Choroid plexus epithelial cell (primary cell): ENCODE measurements at regions not wholly inside any gene's neighbourhood (a gene's known extent, or its start where the extent isn't known, plus 50 kb on each side); places are given as distances from the start of the nearest gene placed in this dataset.
A peak's percentile ranks its signal among the peaks of the same experiment; 100 is the strongest.

Source experiments
- DNase-seq: peaks from one replicate; pipeline ENCODE4 v3.0.0-alpha.2; 2010; ENCODE audit warnings: low read depth
- H3K4me3 ChIP-seq: 2 replicates; pipeline ENCODE4 v1.5.1; 2011; ENCODE audit warnings: low read depth, mild to moderate bottlenecking, control low read depth, low read length, moderate library complexity
- CTCF ChIP-seq: conservative IDR thresholded peaks from 2 replicates; pipeline ENCODE4 v1.5.1; 2011; ENCODE audit warnings: low read depth, mild to moderate bottlenecking, control low read depth, inconsistent platforms, low read length, moderate library complexity

DNA sequence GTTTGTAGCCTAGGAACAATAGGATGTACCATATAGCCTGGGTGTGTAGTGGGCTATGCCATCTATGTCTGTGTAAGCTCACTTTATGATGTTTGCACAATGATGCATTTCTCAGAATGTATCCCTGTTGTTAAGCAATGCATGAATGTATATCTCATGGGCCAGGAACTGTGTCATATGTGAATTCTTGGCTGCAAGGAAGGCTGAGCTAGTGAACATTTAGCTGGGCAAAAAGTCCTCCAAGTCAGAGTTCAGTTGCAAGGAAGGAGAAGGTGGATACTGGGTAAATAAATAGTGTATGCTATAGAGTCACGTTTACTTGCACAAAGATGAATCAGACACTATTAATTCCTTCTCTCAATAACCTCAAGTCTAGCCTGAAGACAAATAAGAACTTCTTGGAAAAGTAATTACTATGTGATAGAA lies 136.1 kb downstream of the EHF start:
- TF ChIP-seq CTCF = no peak
- H3K4me3 ChIP-seq = no peak overlapping the region
- no peak for DNase-seq

- TF ChIP-seq CTCF = no peak
- DNase-seq = no peak
- no peak overlapping the region for H3K4me3 ChIP-seq
These were observed 135.7 kb downstream of the EHF start for GRCh38 chr11:34756591-34756990.

DNA sequence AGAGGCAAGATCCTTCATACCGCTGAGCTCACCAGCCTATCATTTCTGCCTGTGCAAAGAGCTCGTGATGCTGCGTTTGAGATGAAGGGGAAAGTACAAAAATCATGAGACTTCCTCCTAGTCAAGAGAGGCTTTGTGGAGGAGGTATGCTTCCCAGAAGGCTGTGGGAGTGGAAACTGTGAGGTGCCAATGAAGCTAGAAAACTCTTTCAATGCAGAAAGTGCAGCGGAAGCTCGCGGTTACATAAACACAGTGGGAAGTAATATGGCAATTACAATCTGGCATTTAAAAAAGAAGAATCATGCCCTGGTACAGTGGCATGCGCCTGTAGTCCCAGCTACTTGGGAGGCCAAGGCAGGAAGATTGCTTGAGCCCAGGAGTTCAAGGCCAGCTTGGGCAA lies 134.8 kb downstream of the EHF start:
- no peak for TF ChIP-seq CTCF

GRCh38 chr11:34754171-34754823 lies 133.4 kb downstream of the EHF start:
- no peak for TF ChIP-seq CTCF
- peak; percentile 61 for DNase-seq
- no peak overlapping the region for H3K4me3 ChIP-seq

More for the DNA sequence above, 134.8 kb downstream of the EHF start:
- DNase-seq = no peak
- H3K4me3 ChIP-seq = no peak overlapping the region

- H3K4me3 ChIP-seq = no peak overlapping the region
- no peak for TF ChIP-seq CTCF
- DNase-seq = no peak
These were observed 130.0 kb downstream of the EHF start for GRCh38 chr11:34750692-34751405.

- TF ChIP-seq CTCF = no peak
- H3K4me3 ChIP-seq = no peak overlapping the region
- DNase-seq = peak; percentile 95
These were observed 129.1 kb downstream of the EHF start for GRCh38 chr11:34749666-34750659.
